NCI-H1694 (cell line): ENCODE measurements at regions not wholly inside any gene's neighbourhood (a gene's known extent, or its start where the extent isn't known, plus 50 kb on each side); places are given as distances from the start of the nearest gene placed in this dataset.

ENCODE experiments used
- DNase-seq: peaks from one replicate; lab custom pipeline; 2025; lab: John Stamatoyannopoulos, UW

- no peak for DNase-seq
Measured at GRCh38 chr1:209510063-209510462, 73.5 kb upstream of the CAMK1G start.

DNA sequence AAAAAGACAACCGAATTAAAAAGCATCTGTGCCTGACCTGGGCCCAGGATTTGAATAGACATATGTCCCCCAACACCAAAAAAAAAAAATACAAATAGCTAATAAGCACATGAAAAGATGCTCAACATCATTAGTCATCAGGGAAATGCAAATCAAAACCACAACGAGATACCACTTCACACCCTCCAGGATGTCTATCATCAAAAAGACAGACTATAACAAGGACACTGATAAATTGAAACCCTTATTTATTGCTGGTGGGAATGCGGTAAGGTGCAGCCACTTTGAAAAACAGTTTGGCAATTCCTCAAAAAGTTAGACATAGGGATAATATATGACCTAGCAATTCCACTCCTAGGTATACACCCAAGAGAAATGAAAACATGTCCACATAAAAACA, 72.3 kb upstream of the CAMK1G start:
- DNase-seq, result no peak

- no peak for DNase-seq
Measured at GRCh38 chr1:209512821-209513220, 70.7 kb upstream of the CAMK1G start.

DNA sequence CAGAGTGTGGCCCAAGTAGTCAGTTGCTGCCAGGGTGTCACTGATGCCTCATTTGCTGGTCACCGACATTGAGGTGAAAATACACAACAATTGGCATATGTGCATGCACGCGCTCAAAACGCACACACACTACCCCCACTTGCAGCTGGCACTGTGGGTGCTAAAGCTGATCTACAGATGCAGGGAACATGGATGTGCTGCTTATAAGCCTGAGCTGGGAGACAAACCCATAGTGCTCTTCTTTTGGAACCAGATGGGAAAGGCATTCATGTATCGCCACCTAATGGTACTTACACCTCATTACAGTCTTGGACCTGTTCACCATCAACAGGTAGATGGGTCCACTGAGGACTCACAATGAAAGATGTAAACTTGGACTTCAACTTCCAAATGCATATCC, 70.3 kb upstream of the CAMK1G start:
- DNase-seq, result peak; percentile 66

DNA sequence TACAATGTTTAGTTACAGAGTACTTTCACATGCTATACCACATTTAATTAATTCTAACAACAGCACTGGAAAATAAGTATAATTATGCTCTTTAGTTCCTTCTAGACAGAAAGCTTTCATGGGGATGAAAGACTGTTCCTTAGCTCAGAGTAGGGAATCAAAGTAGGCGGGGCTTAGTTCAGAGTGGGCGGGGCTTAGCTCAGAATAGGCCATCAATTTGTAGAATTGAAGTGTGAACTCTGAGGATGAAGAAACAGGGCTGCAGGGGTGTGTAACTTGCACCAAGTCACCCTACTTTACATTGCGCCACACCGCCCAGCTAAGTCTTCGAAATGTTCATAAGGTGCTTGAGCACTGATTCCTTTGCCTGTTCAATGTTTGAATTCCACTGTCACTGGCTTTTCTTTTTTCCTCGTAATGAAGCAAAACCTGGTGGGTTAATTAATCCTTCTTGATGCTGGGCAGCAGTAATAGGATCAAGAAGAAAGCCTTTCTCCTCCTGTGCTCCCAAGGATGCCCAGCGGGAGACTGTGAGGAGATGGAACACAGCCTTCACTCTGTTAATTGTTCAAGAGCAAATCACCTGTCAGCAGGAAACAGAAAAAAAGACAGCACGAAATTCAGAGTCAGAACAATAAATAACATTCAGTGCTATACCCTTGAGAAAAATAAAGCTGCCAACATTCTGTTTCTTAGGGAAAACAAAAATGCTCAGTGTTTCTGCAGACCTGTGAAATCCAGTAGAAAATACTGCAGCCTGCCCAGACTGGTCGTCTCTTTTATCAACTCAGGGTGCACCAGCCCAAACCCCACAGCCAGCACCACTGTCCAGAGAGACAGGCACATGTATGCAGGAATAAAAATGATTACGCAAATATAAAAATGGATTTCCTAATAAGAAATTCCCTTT, 66.5 kb upstream of the CAMK1G start:
- DNase-seq, result no peak

DNA sequence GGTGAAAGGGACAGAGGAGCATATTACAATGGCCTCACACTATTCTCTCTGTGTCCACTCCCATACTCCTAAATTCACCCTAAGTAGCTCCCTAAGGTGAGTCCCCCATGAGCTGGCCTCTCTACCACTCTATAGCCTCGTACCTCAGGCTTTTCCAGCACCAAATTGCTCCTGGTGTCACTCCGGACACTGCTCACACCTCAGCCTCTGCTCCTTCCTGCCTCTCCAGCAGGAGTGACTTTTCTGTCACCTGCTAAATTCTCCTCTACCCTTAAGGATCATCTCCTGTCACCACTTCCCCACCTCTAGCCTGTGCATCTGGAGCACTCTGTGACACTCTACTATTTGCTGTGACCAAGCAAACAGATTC, 65.8 kb upstream of the CAMK1G start:
- DNase-seq, result no peak

DNA sequence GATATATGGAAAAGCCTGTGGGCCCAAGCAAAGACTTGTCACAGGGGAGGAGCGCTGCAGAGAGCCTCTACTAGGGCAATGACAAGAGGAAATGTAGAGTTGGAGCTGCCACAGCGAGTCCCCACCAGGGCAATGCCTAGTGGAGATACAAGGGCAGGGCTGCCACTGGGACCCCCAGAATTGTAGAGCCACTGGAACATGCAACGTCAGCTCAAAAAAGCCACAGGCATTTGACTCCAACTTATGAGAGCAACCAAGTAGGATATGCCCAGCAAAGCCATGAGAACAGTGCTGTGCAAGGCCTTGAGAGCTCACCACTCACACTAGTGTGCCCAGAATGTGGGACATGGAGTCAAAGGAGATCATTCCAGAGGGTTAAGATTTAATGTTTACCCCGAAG, 63.7 kb upstream of the CAMK1G start:
- DNase-seq, result no peak

DNA sequence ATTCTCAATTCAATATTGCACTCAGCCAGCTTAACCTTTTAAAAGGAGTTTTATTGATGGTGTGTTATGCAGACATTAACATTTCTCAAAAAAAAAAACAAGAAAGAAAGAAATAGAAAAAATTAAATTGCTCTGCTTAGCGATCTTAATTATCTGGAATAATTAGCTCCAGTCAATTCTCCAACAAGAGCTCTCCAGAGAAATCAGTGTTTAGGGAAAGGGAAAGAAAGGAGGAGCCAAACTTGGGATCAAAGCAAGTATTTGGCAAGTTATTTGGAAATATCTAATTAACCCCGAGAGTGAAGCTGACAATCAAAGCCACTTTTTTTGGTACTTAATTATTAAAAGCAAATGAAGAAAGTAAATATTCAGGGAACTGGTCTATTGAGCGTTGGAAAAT, 60.7 kb upstream of the CAMK1G start:
- no peak for DNase-seq

- DNase-seq, result no peak
Measured at GRCh38 chr1:209526137-209526536, 57.4 kb upstream of the CAMK1G start.

GRCh38 chr1:209527372-209527771, 56.1 kb upstream of the CAMK1G start:
- no peak for DNase-seq

- no peak for DNase-seq
Measured at GRCh38 chr1:209527993-209528717, 55.4 kb upstream of the CAMK1G start.

- DNase-seq, result no peak
Measured at GRCh38 chr1:209529233-209529632, 54.3 kb upstream of the CAMK1G start.

GRCh38 chr1:209531006-209531405, 52.5 kb upstream of the CAMK1G start:
- DNase-seq, result no peak

- DNase-seq, result no peak
Measured at GRCh38 chr1:209531549-209531948, 52.0 kb upstream of the CAMK1G start.
